GM21737 (cell line): ENCODE measurements at regions not wholly inside any gene's neighbourhood (a gene's known extent, or its start where the extent isn't known, plus 50 kb on each side); places are given as distances from the start of the nearest gene placed in this dataset.
"Not testable (repeated sequence)": the region's sequence is repeated elsewhere in the genome, so short reads cannot be mapped to it uniquely, and the experiment has no call there.

Experiments used
- ATAC-seq: cut with Tn5 transposase; IDR thresholded peaks from one replicate; pipeline ENCODE4 v1.9.1; 2021; ENCODE audit warnings: mild to moderate bottlenecking, moderate library complexity; ENCODE audit not compliant: unreplicated experiment

GRCh38 chr13:104975272-104975671, 1560.2 kb downstream of the EFNB2 start:
- ATAC-seq = peak; percentile 66

GRCh38 chr13:104968876-104969275, 1566.6 kb downstream of the EFNB2 start:
- ATAC-seq = no peak

- ATAC-seq = no peak
Measured at GRCh38 chr13:104967836-104968630, 1567.4 kb downstream of the EFNB2 start.

- ATAC-seq = no peak
Measured at GRCh38 chr13:104967376-104967775, 1568.1 kb downstream of the EFNB2 start.

DNA sequence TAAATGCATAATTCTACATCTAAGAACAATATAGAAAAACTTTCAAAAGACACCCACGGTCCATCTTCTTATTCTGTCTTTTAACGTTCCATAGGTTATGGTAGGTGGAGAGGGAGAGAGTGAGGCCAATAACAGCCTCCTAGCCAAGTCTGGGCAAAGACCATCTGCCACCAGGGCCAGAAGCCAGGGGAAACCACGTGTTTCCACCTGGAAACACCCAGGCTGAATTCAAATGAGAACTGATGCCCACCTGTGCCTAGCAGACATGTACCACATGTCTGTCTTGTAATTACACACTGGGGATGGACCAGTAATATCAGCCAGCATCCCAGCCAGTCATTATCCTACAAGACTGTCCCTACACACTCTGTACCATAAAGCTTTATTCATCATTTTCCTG, 1573.1 kb downstream of the EFNB2 start:
- no peak for ATAC-seq

- ATAC-seq = no peak
Measured at GRCh38 chr13:104961246-104961645, 1574.2 kb downstream of the EFNB2 start.

DNA sequence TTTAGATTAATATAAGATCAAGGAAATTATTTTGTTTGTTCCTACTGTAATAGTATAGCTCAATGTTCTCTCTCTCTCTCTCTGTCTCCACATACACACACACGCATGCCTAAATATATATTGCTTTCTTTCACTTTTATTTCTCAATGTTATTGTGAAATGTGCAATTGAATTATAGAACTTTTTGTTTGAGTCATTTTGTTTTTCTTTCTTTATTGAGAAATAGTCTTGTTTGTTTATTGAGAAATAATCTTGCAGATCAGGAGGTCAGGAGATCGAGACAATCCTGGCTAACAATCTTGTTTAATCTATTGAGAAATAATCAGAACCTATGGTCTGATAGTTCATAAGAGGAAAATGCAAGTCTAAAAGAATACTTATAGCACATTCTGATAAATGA, 1581.3 kb downstream of the EFNB2 start:
- ATAC-seq = no peak

GRCh38 chr13:104953588-104953987, 1581.9 kb downstream of the EFNB2 start:
- no peak for ATAC-seq

DNA sequence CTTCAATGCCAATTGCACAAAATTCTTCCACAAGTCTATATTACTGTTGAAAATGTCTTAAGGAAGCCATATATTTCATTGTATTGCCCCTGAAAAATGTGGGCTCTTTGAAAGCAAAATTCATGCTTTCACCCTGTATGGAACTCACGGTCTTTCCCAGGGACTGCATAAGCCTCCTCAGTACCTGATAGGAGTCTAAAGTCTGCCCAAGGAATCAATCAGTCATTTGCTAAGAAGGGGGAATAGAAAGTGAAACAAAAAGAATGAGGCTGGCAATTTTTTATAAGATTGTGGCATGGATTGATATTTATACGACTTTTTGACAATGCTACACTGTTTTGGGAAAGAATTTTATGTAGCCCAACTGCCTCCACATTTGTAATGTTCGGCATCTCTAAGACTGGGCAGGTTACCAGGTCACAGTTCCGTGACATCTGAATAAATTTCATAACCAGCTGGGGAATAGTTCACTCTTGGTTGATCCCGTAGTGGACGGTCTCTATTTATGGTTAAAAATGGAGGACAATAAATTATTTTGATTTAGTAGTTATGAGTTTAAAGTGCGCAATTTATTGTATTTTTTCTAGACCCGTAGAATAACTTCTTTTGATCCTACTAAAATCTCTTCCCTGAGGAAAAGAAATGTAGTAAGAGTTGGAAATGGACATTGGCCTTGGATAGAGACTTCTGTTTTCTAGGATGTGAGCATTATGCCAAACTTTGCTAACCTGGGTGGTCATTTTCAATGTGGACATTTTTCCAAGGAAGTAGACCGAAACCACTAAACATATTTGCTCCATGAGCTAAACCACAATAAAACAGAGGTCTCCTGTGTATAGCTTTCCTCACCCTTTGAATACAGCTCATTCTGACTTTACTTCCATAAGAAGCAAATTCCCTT, 1585.4 kb downstream of the EFNB2 start:
- ATAC-seq = no peak

DNA sequence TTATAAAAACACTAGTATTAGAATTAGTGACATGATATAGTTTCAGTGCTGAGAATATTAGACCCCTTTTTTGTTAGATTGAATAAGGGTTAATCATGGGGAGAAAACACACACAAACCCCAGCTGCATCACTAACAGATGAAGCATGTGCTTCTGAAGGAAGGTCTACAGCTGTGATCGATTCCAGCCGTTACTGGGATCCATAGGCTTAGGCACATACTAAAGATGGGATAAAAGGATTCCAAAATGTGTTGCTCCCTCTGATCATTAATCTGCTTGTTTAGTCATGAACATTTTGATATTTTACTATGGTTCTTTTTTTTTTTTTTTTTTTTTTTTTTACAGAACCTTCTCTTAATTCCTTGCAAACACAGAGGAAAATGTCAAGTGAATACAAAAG, 1591.3 kb downstream of the EFNB2 start:
- ATAC-seq = no peak

DNA sequence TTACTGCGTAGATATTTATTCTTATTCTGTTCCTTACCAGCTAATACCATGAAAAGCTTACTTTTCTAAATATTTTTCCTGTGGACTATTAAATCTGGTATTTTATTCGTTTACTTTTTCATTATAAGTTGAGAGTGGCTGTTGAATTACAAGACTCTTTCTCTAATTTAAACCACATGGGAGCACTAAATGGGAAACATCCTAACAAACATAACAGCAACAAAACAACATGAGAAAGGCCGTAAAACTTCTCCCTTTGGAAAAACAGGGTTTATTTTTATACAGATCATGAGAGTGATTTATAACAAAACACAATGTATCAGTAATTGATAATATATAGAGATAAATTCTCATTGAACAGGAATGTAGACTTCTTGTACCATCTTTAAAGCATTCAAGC, 1592.1 kb downstream of the EFNB2 start:
- no peak for ATAC-seq

DNA sequence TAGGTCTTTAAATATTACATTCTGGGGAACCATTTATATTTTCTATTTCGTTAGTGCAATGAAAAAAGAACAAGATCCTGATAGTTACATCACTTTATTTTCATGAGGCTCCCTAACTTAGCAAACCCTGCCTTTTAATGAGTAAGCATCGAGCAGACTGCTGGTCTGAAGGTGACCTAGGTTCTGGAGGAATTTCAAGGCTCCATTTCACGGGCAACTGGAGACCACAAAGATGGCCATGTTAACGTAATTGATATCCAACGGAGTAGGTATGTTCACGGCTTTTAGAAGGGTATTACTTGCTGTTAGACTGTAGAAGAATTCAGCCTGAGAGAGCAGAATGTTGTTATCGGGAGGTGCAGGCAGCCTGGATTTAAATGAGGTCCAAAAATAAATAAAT, 1597.6 kb downstream of the EFNB2 start:
- ATAC-seq = no peak

DNA sequence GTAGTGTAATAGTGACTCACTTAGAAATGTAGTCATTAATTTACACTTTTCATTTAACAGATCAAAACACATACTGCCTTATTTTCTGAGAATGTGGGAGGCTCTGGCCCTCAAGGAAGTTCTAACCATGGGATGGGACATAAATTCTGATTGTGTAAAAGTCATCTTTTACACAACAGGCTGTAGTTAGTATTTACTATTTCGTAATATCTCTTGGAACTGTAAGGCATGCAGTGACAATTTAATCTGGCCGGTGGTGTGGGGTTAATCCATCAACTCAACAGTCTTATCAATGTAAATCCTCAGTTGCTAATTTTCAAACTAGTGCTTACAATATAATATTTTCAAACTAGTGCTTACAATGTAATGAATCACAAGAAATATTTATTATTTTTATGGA, 1599.2 kb downstream of the EFNB2 start:
- no peak for ATAC-seq

- not testable (repeated sequence) for ATAC-seq
Measured at GRCh38 chr13:104920513-104920912, 1614.9 kb downstream of the EFNB2 start.

DNA sequence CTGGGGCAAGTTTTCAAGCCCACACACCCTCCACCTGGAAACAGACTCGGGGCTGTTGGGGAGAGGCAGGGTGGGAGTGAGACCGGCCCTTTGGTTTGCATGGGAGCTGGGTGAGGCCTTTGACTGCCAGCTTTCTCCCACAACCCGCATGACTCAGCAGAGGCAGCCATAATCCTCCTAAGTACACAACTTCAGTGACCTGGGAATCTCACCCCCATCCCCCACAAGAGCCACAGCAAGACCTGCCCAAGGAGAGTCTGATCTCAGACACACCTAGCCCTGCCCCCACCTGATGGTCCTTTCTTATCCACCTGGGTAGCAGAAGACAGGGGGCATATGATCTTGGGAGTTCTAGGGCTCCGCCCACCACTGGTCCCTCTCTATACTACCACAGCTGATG, 1615.4 kb downstream of the EFNB2 start:
- no peak for ATAC-seq

DNA sequence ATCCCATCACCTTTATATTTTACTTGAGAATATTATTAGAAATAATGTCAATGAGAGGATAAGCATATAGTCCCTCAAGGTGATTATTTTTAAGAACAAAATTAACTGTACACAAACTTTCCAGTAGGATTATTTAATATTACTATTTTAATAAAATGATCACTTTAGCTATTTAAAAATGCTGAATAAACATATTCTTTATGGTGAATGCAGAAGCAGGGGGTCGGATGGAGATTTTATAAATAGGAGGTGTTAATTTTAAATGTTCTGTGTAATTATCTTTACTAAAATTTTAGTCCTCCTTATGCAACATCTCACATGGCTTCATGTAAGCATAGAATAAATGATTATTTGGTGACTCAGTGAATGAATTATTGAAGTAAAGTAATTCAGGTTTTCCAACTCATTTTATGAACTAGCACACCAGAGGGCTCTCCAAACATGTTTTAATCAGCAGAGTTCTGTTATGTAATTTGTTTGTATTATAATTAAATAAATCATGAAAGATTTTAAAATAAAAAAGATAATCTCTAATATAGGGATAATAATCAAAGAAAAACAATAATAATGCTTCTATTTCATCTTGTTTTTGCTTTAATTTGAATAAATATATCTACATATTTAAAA, 1635.2 kb downstream of the EFNB2 start:
- ATAC-seq = no peak

DNA sequence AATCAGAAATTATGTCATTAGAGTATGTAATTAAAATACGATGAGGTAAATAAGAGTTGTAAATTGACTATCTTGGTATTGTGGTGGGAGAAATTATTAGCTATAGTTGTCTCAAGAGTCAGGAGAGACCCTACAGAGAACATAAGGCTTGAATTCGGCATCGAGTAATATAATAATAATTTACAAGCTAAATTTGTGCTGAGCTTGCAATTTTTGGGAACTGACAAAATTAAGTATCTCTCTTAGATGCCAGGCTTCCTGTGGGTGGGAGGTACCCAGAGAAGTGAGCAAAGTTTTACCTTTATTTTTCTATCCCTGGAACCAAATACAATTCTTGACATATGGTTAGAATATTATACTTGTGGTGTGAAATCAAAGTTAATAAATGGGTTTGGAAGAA, 1637.0 kb downstream of the EFNB2 start:
- ATAC-seq = no peak

- no peak for ATAC-seq
Measured at GRCh38 chr13:104895521-104895920, 1639.9 kb downstream of the EFNB2 start.

- ATAC-seq = no peak
Measured at GRCh38 chr13:104875038-104875754, 1660.3 kb downstream of the EFNB2 start.

GRCh38 chr13:104872153-104872552, 1663.3 kb downstream of the EFNB2 start:
- ATAC-seq = no peak

GRCh38 chr13:104871456-104871855, 1664.0 kb downstream of the EFNB2 start:
- no peak for ATAC-seq
